NT2/D1 (cell line): ENCODE measurements at regions not wholly inside any gene's neighbourhood (a gene's known extent, or its start where the extent isn't known, plus 50 kb on each side); places are given as distances from the start of the nearest gene placed in this dataset.

Source experiments
- SUZ12 ChIP-seq: IDR thresholded peaks from 2 replicates; pipeline ENCODE4 v1.6.1; 2011; ENCODE audit not compliant: insufficient read length, insufficient read depth; ENCODE audit errors: extremely low read depth
- ZNF274 ChIP-seq: IDR thresholded peaks from 2 replicates; pipeline ENCODE4 v1.6.1; 2011; ENCODE audit warnings: mild to moderate bottlenecking, low read depth, low read length

GRCh38 chr15:36406911-36407310 lies 172.5 kb upstream of the CDIN1 start:
- TF ChIP-seq SUZ12, result no peak
- TF ChIP-seq ZNF274, result no peak
